HCT116 (cell line): ENCODE measurements at regions not wholly inside any gene's neighbourhood (a gene's known extent, or its start where the extent isn't known, plus 50 kb on each side); places are given as distances from the start of the nearest gene placed in this dataset.

Experiments
- ATAC-seq: fragments of 200-7000 bp; cut with Tn5 transposase; 2 replicates; pipeline ENCODE4 v1.9.1; 2020; ENCODE audit warnings: mild to moderate bottlenecking, moderate library complexity
- BruUV-seq: library from RNA; stranded (reverse); fragments of 400-500 nt; replicated peaks from 2 replicates; lab custom pipeline; 2021; lab: Mats Ljungman, UMichigan
- CTCF ChIA-PET: fragments of 300-600 bp; sonication (Branson Sonifier 250); formaldehyde crosslinking; loops from one replicate; lab custom pipeline; 2021; ENCODE audit warnings: antibody characterized with exemption; lab: Charles Lee
- POLR2A ChIA-PET: fragments of 300-600, 350-600 bp; sonication (Branson Sonifier 250); formaldehyde crosslinking; loops from one replicate; lab custom pipeline; 2021; ENCODE audit warnings: antibody characterized with exemption; lab: Charles Lee
- RAD21 ChIA-PET, 2 experiments: fragments of 300-600 bp; sonication (Branson Sonifier 250); formaldehyde crosslinking; loops; one replicate each; lab custom pipeline; 2023; ENCODE audit warnings: low total read pairs in 2 of 2; ENCODE audit not compliant: uncharacterized antibody in 2 of 2, unreplicated experiment in 2 of 2, low non-redundant PET in 1 of 2; lab: Charles Lee
- DNase-seq: peaks from one replicate; pipeline ENCODE4 v3.0.0-alpha.2; 2010; ENCODE audit warnings: low read depth, low spot score
- H2AFZ ChIP-seq: fragments of 200-600 bp; shearing (Covaris generic), sonication (generic); 2 replicates; pipeline ENCODE4 v1.6.1; 2017; ENCODE audit warnings: low read depth, mixed run types, mixed read lengths, antibody characterized with exemption, low read length; ENCODE audit not compliant: poor library complexity, severe bottlenecking
- H3K27ac ChIP-seq: 2 replicates; pipeline ENCODE4 v1.5.1; 2012; ENCODE audit warnings: low read depth, low read length
- H3K27me3 ChIP-seq: fragments of 200-600 bp; sonication (generic); 2 replicates; pipeline ENCODE4 v1.6.1; 2016; ENCODE audit warnings: mixed run types, low read length, mixed read lengths; ENCODE audit not compliant: insufficient read depth
- H3K36me3 ChIP-seq, 2 experiments: fragments of 200-500 bp in 1 of 2; fragments of 200-600 bp in 1 of 2; sonication (Bioruptor generic) in 1 of 2; sonication (generic) in 1 of 2; 2 replicates each; pipeline versions ENCODE4 v1.5.1 to v1.6.1; 2014 to 2016; ENCODE audit warnings: low read length in 2 of 2, inconsistent platforms in 1 of 2, mixed read lengths in 1 of 2, mixed run types in 1 of 2; ENCODE audit not compliant: insufficient read depth in 2 of 2, control insufficient read depth in 1 of 2
- H3K4me1 ChIP-seq, 2 experiments: fragments of 200-600 bp in 1 of 2; sonication (generic) in 1 of 2; 2 replicates each; pipeline versions ENCODE4 v1.5.1 to v1.6.1; 2012 to 2017; ENCODE audit warnings: low read length in 2 of 2, inconsistent platforms in 1 of 2, mild to moderate bottlenecking in 1 of 2, mixed read lengths in 1 of 2, mixed run types in 1 of 2, moderate library complexity in 1 of 2; ENCODE audit not compliant: insufficient read depth in 2 of 2, control insufficient read depth in 1 of 2
- H3K4me2 ChIP-seq: fragments of 200-600 bp; sonication (generic); 2 replicates; pipeline ENCODE4 v1.6.1; 2017; ENCODE audit warnings: mixed run types, low read length, mixed read lengths
- H3K4me3 ChIP-seq, 2 experiments: fragments of 200-600 bp in 1 of 2; sonication (generic) in 1 of 2; replicated peaks in 1 of 2; 2 replicates each; pipeline ENCODE4 v1.5.1; 2011 to 2016; ENCODE audit warnings: low read length in 2 of 2, control low read depth in 1 of 2, low read depth in 1 of 2, mild to moderate bottlenecking in 1 of 2, mixed read lengths in 1 of 2, mixed run types in 1 of 2
- H3K79me2 ChIP-seq: fragments of 200-600 bp; sonication (generic); 2 replicates; pipeline ENCODE4 v1.6.1; 2017; ENCODE audit warnings: mild to moderate bottlenecking, mixed run types, low read length, moderate library complexity, mixed read lengths; ENCODE audit not compliant: insufficient read depth
- H3K9ac ChIP-seq: fragments of 200-600 bp; sonication (generic); 2 replicates; pipeline ENCODE4 v1.6.1; 2016; ENCODE audit warnings: low read length, mixed read lengths
- H3K9me2 ChIP-seq: fragments of 200-600 bp; sonication (generic), shearing (Covaris generic); 2 replicates; pipeline ENCODE4 v1.6.1; 2017; ENCODE audit warnings: mixed run types, mild to moderate bottlenecking, moderate library complexity; ENCODE audit not compliant: insufficient read depth
- H3K9me3 ChIP-seq, 2 experiments: fragments of 200-500 bp in 1 of 2; fragments of 200-600 bp in 1 of 2; sonication (Bioruptor generic) in 1 of 2; sonication (generic) in 1 of 2; 2 replicates each; pipeline ENCODE4 v1.6.1; 2014 to 2017; ENCODE audit warnings: low read length in 2 of 2, mixed read lengths in 2 of 2, inconsistent platforms in 1 of 2, low read depth in 1 of 2, mild to moderate bottlenecking in 1 of 2, mixed run types in 1 of 2, moderate library complexity in 1 of 2; ENCODE audit not compliant: control insufficient read depth in 1 of 2, insufficient read depth in 1 of 2
- H4K20me1 ChIP-seq: fragments of 200-600 bp; sonication (generic), shearing (Covaris generic); 2 replicates; pipeline ENCODE4 v1.6.1; 2017; ENCODE audit warnings: mixed run types, mild to moderate bottlenecking, moderate library complexity; ENCODE audit not compliant: insufficient read depth
- EGR1 ChIP-seq: IDR thresholded peaks from 2 replicates; pipeline ENCODE4 v1.6.1; 2012; ENCODE audit warnings: low read depth
- EZH2phosphoT487 ChIP-seq: fragments of 200-600 bp; IDR thresholded peaks from 2 replicates; pipeline ENCODE4 v1.6.1; 2018; ENCODE audit warnings: antibody characterized with exemption, borderline replicate concordance
- JUND ChIP-seq: IDR thresholded peaks from 2 replicates; pipeline ENCODE4 v1.6.1; 2012
- POLR2A ChIP-seq: IDR thresholded peaks from 2 replicates; pipeline ENCODE4 v1.7.0; 2011; ENCODE audit warnings: borderline replicate concordance; ENCODE audit not compliant: insufficient read depth, insufficient read length; ENCODE audit errors: extremely low read depth
- ZBTB33 ChIP-seq: IDR thresholded peaks from 2 replicates; pipeline ENCODE4 v1.6.1; 2011; ENCODE audit warnings: mild to moderate bottlenecking, low read length, moderate library complexity; ENCODE audit not compliant: insufficient replicate concordance; ENCODE audit errors: extremely low read depth
- intact Hi-C: fragments of 100-400 bp; cut with micrococcal nuclease; formaldehyde crosslinking; loops from 2 replicates; pipeline ENCODE4 v1.10.0; 2022

DNA sequence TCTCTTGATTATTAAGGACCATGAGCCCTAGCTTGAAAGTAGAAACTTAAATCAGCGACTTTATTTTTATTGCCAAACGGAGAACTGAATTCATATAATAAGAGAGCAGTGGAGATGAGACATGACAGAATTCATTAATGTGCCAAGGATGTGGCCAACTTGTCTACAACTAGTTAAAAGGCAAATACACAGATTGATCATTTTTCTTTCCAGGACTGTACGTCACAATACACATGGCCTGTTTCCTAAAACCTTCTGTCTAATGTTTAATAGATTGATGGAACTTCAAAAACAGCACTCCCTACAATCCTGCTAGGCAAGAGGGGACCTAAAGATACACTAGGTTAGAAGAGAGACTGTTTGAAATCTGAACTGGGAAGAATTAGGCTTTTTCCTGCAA, 647.8 kb downstream of the SATB2 start:
- ChIA-PET POLR2A (no interaction called here), CTCF (no interaction called here), RAD21 (no interaction called here)
- no peak overlapping the region for H2AFZ ChIP-seq
- no peaks in the 10 kb centered on the region for H3K4me1 ChIP-seq
- H3K27ac ChIP-seq: no peak overlapping the region
- H3K36me3 ChIP-seq: no peaks in the 10 kb centered on the region
- no peak for TF ChIP-seq EZH2phosphoT487
- H3K4me2 ChIP-seq: no peak overlapping the region
- no peak overlapping the region for H3K4me3 ChIP-seq
- BruUV-seq: no TSS peak
- no peaks in the 10 kb centered on the region for H3K79me2 ChIP-seq
- H3K9ac ChIP-seq: no peak overlapping the region
- no peaks in the 10 kb centered on the region for H3K27me3 ChIP-seq
- H4K20me1 ChIP-seq: no peaks in the 10 kb centered on the region
- intact Hi-C loops: no loop called here
- no peak for ATAC-seq
- H3K9me2 ChIP-seq: no peaks in the 10 kb centered on the region
- no peak for DNase-seq
- no peaks in the 10 kb centered on the region for H3K9me3 ChIP-seq

GRCh38 chr2:198807131-198807530, 650.6 kb downstream of the SATB2 start:
- ChIA-PET RAD21 (no interaction called here), CTCF (no interaction called here), POLR2A (no interaction called here)
- ATAC-seq (no peak), DNase-seq (no peak)
- no peak for TF ChIP-seq EGR1
- TF ChIP-seq ZBTB33: no peak
- no peak for TF ChIP-seq POLR2A
- TF ChIP-seq JUND: no peak
- Histone ChIP-seq H3K9me2 (no peaks in the 10 kb centered on the region), H3K27me3 (no peaks in the 10 kb centered on the region), H3K79me2 (no peaks in the 10 kb centered on the region), H2AFZ (no peak overlapping the region), H3K4me2 (no peak overlapping the region), H3K27ac (no peak overlapping the region), H3K4me3 (no peak overlapping the region), H3K9me3 (no peaks in the 10 kb centered on the region), H3K4me1 (no peaks in the 10 kb centered on the region), H4K20me1 (no peaks in the 10 kb centered on the region), H3K36me3 (no peaks in the 10 kb centered on the region), H3K9ac (no peak overlapping the region)
- intact Hi-C loops: no loop called here
- BruUV-seq: no TSS peak
